SH-SY5Y (cell line): ENCODE measurements at regions not wholly inside any gene's neighbourhood (a gene's known extent, or its start where the extent isn't known, plus 50 kb on each side); places are given as distances from the start of the nearest gene placed in this dataset.

Source experiments
- GATA2 ChIP-seq: IDR thresholded peaks from 2 replicates; pipeline ENCODE4 v1.6.1; 2011; ENCODE audit warnings: mild to moderate bottlenecking, low read depth, low read length
- GATA3 ChIP-seq: IDR thresholded peaks from 2 replicates; pipeline ENCODE4 v1.6.1; 2011; ENCODE audit warnings: low read depth, mild to moderate bottlenecking, low read length, moderate library complexity

DNA sequence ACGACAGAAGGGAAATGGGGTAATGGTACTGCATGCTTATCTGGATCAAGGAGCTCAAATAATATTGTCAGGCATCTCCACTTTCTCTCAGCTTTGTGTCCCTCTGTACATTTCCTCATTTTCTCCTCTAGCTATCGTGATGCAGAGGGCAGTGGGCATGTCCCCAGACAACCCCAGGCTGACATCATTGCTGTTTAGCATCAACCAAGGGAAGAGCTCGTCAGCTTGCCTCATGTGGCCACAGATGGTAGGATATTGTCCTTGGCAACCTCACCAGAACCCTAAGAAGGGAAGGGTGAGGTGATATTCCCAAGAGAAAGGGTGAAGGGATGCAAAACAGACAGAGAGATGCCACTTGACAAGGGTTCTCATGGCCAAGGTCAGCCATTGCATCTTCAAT lies 58.3 kb downstream of the MAFB start:
- TF ChIP-seq GATA2 (no peak), GATA3 (no peak)
